ENCODE measurements at regions not wholly inside any gene's neighbourhood (a gene's known extent, or its start where the extent isn't known, plus 50 kb on each side); places are given as distances from the start of the nearest gene placed in this dataset.

GRCh38 chr13:109281903-109282635 lies 504.3 kb downstream of the IRS2 start:
- no peak overlapping the region for H3K4me2 ChIP-seq (ENCODE audit: low read length)

DNA sequence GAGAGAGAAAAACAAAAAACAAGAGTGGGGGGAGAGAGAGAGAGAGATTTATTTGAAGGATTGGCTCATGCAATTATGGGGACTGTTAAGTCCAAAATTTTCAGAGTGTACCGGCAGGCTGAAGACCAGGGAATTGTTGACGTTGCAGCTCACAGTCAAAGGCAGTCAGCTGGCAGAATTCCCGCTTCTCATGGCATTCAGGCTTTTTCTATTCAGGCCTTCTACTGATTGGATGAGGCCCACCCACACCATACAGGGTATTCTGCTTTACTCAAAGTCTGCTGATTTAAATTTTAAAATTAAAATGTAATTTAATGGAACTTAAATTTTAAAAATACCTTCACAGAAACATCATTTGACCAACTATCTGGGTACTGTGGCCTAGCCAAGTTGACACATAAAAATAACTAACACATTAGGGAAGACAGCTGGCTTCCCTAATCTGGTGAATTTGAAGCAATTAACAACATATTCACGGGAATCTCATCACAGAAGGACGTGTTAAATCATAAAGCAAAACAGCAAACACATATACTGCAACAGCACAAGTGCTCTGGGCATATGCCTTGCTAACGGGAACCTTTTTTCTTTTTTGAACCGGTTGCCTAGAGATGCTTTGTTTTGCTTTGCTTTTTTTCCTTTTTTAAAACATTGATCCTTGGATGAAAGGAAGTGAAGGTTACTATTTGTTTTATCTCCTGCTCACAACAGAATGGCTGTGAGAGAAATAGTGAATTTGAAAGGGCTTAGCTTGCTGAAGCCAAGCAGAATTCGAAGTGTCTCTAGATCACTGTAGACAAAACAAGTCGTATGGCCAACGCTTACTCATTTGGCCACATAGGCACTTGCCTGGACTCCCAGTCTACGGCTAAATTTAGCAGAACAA lies 505.1 kb downstream of the IRS2 start:
- H3K9me2 ChIP-seq (ENCODE audit: low read depth, low read length): no peaks in the 10 kb centered on the region
- no peaks in the 10 kb centered on the region for H3K36me3 ChIP-seq (ENCODE audit: insufficient read depth, low read length)

More at GRCh38 chr13:109281903-109282635, 504.3 kb downstream of the IRS2 start:
- H2AFZ ChIP-seq (ENCODE audit: low read length): no peak overlapping the region
- no peak overlapping the region for H3K4me3 ChIP-seq (ENCODE audit: low read depth, low read length, poor library complexity, severe bottlenecking)
- H4K20me1 ChIP-seq (ENCODE audit: insufficient read depth, low read length): no peaks in the 10 kb centered on the region
- no peak overlapping the region for H3K9ac ChIP-seq (ENCODE audit: low read length)
- no peaks in the 10 kb centered on the region for H3F3A ChIP-seq (ENCODE audit: insufficient read depth, low read length)
- H3K4me1 ChIP-seq (ENCODE audit: insufficient read depth, low read length, severe bottlenecking): no peaks in the 10 kb centered on the region
- TF ChIP-seq CTCF (IDR thresholded peaks at IDR 0.05; ENCODE audit: low read length) (no peak), EZH2 (IDR thresholded peaks at IDR 0.05; ENCODE audit: borderline replicate concordance, low read length) (no peak)
- H3K9me3 ChIP-seq (ENCODE audit: low read length): no peaks in the 10 kb centered on the region
- no peak overlapping the region for H3K27ac ChIP-seq (ENCODE audit: low read depth, low read length, poor library complexity, severe bottlenecking)
- no peaks in the 10 kb centered on the region for H3K9me2 ChIP-seq (ENCODE audit: low read depth, low read length)
- no peaks in the 10 kb centered on the region for H3K79me2 ChIP-seq (ENCODE audit: insufficient read depth, low read length)
- no peaks in the 10 kb centered on the region for H3K27me3 ChIP-seq (ENCODE audit: insufficient read depth, low read length)
- no peaks in the 10 kb centered on the region for H3K36me3 ChIP-seq (ENCODE audit: insufficient read depth, low read length)

GRCh38 chr13:109276261-109276660 lies 510.1 kb downstream of the IRS2 start:
- Histone ChIP-seq H3F3A (ENCODE audit: insufficient read depth, low read length) (no peaks in the 10 kb centered on the region), H3K79me2 (ENCODE audit: insufficient read depth, low read length) (no peaks in the 10 kb centered on the region), H3K4me2 (ENCODE audit: low read length) (no peak overlapping the region), H4K20me1 (ENCODE audit: insufficient read depth, low read length) (no peaks in the 10 kb centered on the region), H3K36me3 (ENCODE audit: insufficient read depth, low read length) (no peaks in the 10 kb centered on the region), H3K9me2 (ENCODE audit: low read depth, low read length) (no peaks in the 10 kb centered on the region), H3K9ac (ENCODE audit: low read length) (no peak overlapping the region), H3K4me3 (ENCODE audit: low read depth, low read length, poor library complexity, severe bottlenecking) (no peak overlapping the region), H2AFZ (ENCODE audit: low read length) (no peak overlapping the region), H3K4me1 (ENCODE audit: insufficient read depth, low read length, severe bottlenecking) (no peaks in the 10 kb centered on the region), H3K9me3 (ENCODE audit: low read length) (no peaks in the 10 kb centered on the region), H3K27me3 (ENCODE audit: insufficient read depth, low read length) (no peaks in the 10 kb centered on the region), H3K27ac (ENCODE audit: low read depth, low read length, poor library complexity, severe bottlenecking) (no peak overlapping the region)
- TF ChIP-seq CTCF (IDR thresholded peaks at IDR 0.05; ENCODE audit: low read length) (no peak), EZH2 (IDR thresholded peaks at IDR 0.05; ENCODE audit: borderline replicate concordance, low read length) (no peak)

More for the DNA sequence above, 505.1 kb downstream of the IRS2 start:
- H3K4me2 ChIP-seq (ENCODE audit: low read length): no peak overlapping the region
- no peak overlapping the region for H3K4me3 ChIP-seq (ENCODE audit: low read depth, low read length, poor library complexity, severe bottlenecking)
- no peaks in the 10 kb centered on the region for H3F3A ChIP-seq (ENCODE audit: insufficient read depth, low read length)
- TF ChIP-seq EZH2 (IDR thresholded peaks at IDR 0.05; ENCODE audit: borderline replicate concordance, low read length) (no peak), CTCF (IDR thresholded peaks at IDR 0.05; ENCODE audit: low read length) (no peak)
- no peaks in the 10 kb centered on the region for H3K27me3 ChIP-seq (ENCODE audit: insufficient read depth, low read length)
- no peaks in the 10 kb centered on the region for H3K9me3 ChIP-seq (ENCODE audit: low read length)
- H2AFZ ChIP-seq (ENCODE audit: low read length): no peak overlapping the region
- H3K4me1 ChIP-seq (ENCODE audit: insufficient read depth, low read length, severe bottlenecking): no peaks in the 10 kb centered on the region
- no peak overlapping the region for H3K27ac ChIP-seq (ENCODE audit: low read depth, low read length, poor library complexity, severe bottlenecking)
- H3K9ac ChIP-seq (ENCODE audit: low read length): no peak overlapping the region
- H3K79me2 ChIP-seq (ENCODE audit: insufficient read depth, low read length): no peaks in the 10 kb centered on the region
- no peaks in the 10 kb centered on the region for H4K20me1 ChIP-seq (ENCODE audit: insufficient read depth, low read length)
